ENCODE measurements at regions not wholly inside any gene's neighbourhood (a gene's known extent, or its start where the extent isn't known, plus 50 kb on each side); places are given as distances from the start of the nearest gene placed in this dataset.

- no peak overlapping the region for H3K4me3 ChIP-seq (ENCODE audit: low read depth in 2 of 2, low read length in 2 of 2)
- POLR2A ChIA-PET, result no interaction called here
- intact Hi-C loops (cut with micrococcal nuclease; ENCODE audit: unreplicated experiment), result no loop called here
- no peaks in the 10 kb centered on the region for H3K9me3 ChIP-seq (ENCODE audit: control insufficient read depth, insufficient read depth, low read depth, low read length)
- no TSS peak for BruUV-seq (replicated peaks)
- no peak for ATAC-seq
- no peaks in the 10 kb centered on the region for H3K27me3 ChIP-seq (ENCODE audit: control insufficient read depth, insufficient read depth, low read length)
- no peaks in the 10 kb centered on the region for H3K4me1 ChIP-seq (ENCODE audit: control insufficient read depth, insufficient read depth, low read length)
- no peaks in the 10 kb centered on the region for H3K36me3 ChIP-seq (ENCODE audit: control insufficient read depth, insufficient read depth, low read length)
- in situ Hi-C loops (cut with HindIII; ENCODE audit: low pct_unique_long_range_greater_than_20kb, low sequenced_read_pairs), result no loop called here
- H3K27ac ChIP-seq (ENCODE audit: low read length), result no peak overlapping the region
- DNase-seq (ENCODE audit: low read depth, low spot score), result no peak
- TF ChIP-seq POLR2AphosphoS5 (IDR thresholded peaks at IDR 0.05; ENCODE audit: low read depth, low read length) (no peak), CTCF (IDR thresholded peaks at IDR 0.05) (no peak), TCF7L2 (IDR thresholded peaks at IDR 0.05; ENCODE audit: low read depth, low read length) (no peak), SIN3A (IDR thresholded peaks at IDR 0.05; ENCODE audit: borderline replicate concordance, insufficient read depth, low read depth, low read length) (no peak)
- TF ChIP-seq, protein P1, sequence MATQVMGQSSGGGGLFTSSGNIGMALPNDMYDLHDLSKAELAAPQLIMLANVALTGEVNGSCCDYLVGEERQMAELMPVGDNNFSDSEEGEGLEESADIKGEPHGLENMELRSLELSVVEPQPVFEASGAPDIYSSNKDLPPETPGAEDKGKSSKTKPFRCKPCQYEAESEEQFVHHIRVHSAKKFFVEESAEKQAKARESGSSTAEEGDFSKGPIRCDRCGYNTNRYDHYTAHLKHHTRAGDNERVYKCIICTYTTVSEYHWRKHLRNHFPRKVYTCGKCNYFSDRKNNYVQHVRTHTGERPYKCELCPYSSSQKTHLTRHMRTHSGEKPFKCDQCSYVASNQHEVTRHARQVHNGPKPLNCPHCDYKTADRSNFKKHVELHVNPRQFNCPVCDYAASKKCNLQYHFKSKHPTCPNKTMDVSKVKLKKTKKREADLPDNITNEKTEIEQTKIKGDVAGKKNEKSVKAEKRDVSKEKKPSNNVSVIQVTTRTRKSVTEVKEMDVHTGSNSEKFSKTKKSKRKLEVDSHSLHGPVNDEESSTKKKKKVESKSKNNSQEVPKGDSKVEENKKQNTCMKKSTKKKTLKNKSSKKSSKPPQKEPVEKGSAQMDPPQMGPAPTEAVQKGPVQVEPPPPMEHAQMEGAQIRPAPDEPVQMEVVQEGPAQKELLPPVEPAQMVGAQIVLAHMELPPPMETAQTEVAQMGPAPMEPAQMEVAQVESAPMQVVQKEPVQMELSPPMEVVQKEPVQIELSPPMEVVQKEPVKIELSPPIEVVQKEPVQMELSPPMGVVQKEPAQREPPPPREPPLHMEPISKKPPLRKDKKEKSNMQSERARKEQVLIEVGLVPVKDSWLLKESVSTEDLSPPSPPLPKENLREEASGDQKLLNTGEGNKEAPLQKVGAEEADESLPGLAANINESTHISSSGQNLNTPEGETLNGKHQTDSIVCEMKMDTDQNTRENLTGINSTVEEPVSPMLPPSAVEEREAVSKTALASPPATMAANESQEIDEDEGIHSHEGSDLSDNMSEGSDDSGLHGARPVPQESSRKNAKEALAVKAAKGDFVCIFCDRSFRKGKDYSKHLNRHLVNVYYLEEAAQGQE (IDR thresholded peaks at IDR 0.05; ENCODE audit: insufficient read depth in 1 of 2, low read depth in 2 of 2, low read length in 1 of 2), result no peak
- CTCF ChIA-PET, result no interaction called here
Measured at GRCh38 chr1:232300466-232300865, 329.5 kb downstream of the SIPA1L2 start.

DNA sequence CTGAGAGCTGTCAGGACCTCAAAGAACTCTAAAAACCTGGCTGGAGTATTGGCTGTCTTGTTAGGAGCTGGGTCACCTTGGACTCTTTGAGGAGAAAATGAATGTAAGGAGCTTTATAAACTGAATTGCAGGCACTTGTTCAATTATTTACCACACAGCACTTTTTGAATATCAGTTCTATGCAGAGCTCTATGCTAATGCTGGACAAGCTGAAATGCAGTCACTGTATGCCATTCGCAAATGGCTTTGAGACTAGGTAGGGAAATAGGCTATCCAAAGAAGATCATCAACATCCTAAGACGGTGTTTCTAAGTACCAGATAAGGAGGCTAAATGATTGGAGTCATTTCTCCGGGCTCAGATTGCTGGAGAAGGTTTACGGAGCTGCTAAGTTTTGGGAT is 333.5 kb downstream of the SIPA1L2 start:
- in situ Hi-C loops (cut with HindIII; ENCODE audit: low pct_unique_long_range_greater_than_20kb, low sequenced_read_pairs) (no loop called here), intact Hi-C loops (cut with micrococcal nuclease; ENCODE audit: unreplicated experiment) (no loop called here)
- CTCF ChIA-PET, result no interaction called here
- no peak overlapping the region for H3K4me3 ChIP-seq (ENCODE audit: low read depth in 2 of 2, low read length in 2 of 2)
- POLR2A ChIA-PET, result no interaction called here
- no peaks in the 10 kb centered on the region for H3K9me3 ChIP-seq (ENCODE audit: control insufficient read depth, insufficient read depth, low read depth, low read length)
- no TSS peak for BruUV-seq (replicated peaks)
- no peak overlapping the region for H3K27ac ChIP-seq (ENCODE audit: low read length)
- no peaks in the 10 kb centered on the region for H3K36me3 ChIP-seq (ENCODE audit: control insufficient read depth, insufficient read depth, low read length)
- no peak for ATAC-seq
- TF ChIP-seq SIN3A (IDR thresholded peaks at IDR 0.05; ENCODE audit: borderline replicate concordance, insufficient read depth, low read depth, low read length) (no peak), CTCF (IDR thresholded peaks at IDR 0.05) (no peak), POLR2AphosphoS5 (IDR thresholded peaks at IDR 0.05; ENCODE audit: low read depth, low read length) (no peak), TCF7L2 (IDR thresholded peaks at IDR 0.05; ENCODE audit: low read depth, low read length) (no peak)
- TF ChIP-seq, protein P1 (IDR thresholded peaks at IDR 0.05; ENCODE audit: insufficient read depth in 1 of 2, low read depth in 2 of 2, low read length in 1 of 2), result no peak
- no peaks in the 10 kb centered on the region for H3K27me3 ChIP-seq (ENCODE audit: control insufficient read depth, insufficient read depth, low read length)
- DNase-seq (ENCODE audit: low read depth, low spot score), result no peak
- H3K4me1 ChIP-seq (ENCODE audit: control insufficient read depth, insufficient read depth, low read length), result no peaks in the 10 kb centered on the region
